DND-41 (cell line): ENCODE measurements at regions not wholly inside any gene's neighbourhood (a gene's known extent, or its start where the extent isn't known, plus 50 kb on each side); places are given as distances from the start of the nearest gene placed in this dataset.

Experiments
- ATAC-seq: fragments of 200-7000 bp; cut with Tn5 transposase; 3 replicates; pipeline ENCODE4 v1.9.1; 2021; ENCODE audit warnings: low read depth; ENCODE audit not compliant: insufficient read depth
- DNase-seq: peaks from one replicate; pipeline ENCODE4 v3.0.0-alpha.2; 2020
- H2AFZ ChIP-seq: 2 replicates; pipeline ENCODE4 v1.6.0; 2012; ENCODE audit warnings: low read depth, low read length
- H3K27ac ChIP-seq: 2 replicates; pipeline ENCODE4 v1.5.1; 2012; ENCODE audit warnings: low read length, inconsistent platforms
- H3K27me3 ChIP-seq: fragments of 200-600 bp; sonication (generic); 2 replicates; pipeline ENCODE4 v1.6.0; 2012; ENCODE audit warnings: low read length, mild to moderate bottlenecking, inconsistent platforms; ENCODE audit not compliant: insufficient read depth, poor library complexity
- H3K36me3 ChIP-seq: 2 replicates; pipeline ENCODE4 v1.5.1; 2012; ENCODE audit warnings: low read length, inconsistent platforms; ENCODE audit not compliant: insufficient read depth
- H3K4me1 ChIP-seq: 2 replicates; pipeline ENCODE4 v1.5.1; 2012; ENCODE audit warnings: mild to moderate bottlenecking, low read length; ENCODE audit not compliant: insufficient read depth
- H3K4me2 ChIP-seq: 2 replicates; pipeline ENCODE4 v1.6.0; 2012; ENCODE audit warnings: mild to moderate bottlenecking, moderate library complexity, low read length, inconsistent platforms; ENCODE audit not compliant: insufficient read depth
- H3K4me3 ChIP-seq, 2 experiments: fragments of 200-600 bp in 1 of 2; shearing (Covaris generic) in 1 of 2; 2 replicates each; pipeline ENCODE4 v1.5.1; 2012 to 2016; ENCODE audit warnings: inconsistent platforms in 2 of 2, low read length in 2 of 2, mild to moderate bottlenecking in 2 of 2, low read depth in 1 of 2, moderate library complexity in 1 of 2
- H3K79me2 ChIP-seq: 2 replicates; pipeline ENCODE4 v1.6.0; 2012; ENCODE audit warnings: low read length, inconsistent platforms; ENCODE audit not compliant: insufficient read depth
- H3K9ac ChIP-seq: 2 replicates; pipeline ENCODE4 v1.6.0; 2012; ENCODE audit warnings: low read depth, mild to moderate bottlenecking, inconsistent platforms, low read length, moderate library complexity
- H3K9me3 ChIP-seq: 2 replicates; pipeline ENCODE4 v1.5.1; 2012; ENCODE audit warnings: low read length, moderate library complexity, mild to moderate bottlenecking, inconsistent platforms; ENCODE audit not compliant: insufficient read depth, severe bottlenecking
- H4K20me1 ChIP-seq: 2 replicates; pipeline ENCODE4 v1.6.0; 2012; ENCODE audit warnings: low read length; ENCODE audit not compliant: insufficient read depth
- EZH2 ChIP-seq: IDR thresholded peaks from 3 replicates; pipeline ENCODE4 v1.6.1; 2012; ENCODE audit warnings: borderline replicate concordance, low read depth, mild to moderate bottlenecking, moderate library complexity, low read length, inconsistent platforms; ENCODE audit not compliant: severe bottlenecking
- TF ChIP-seq, protein P1 (sequence below): IDR thresholded peaks from 2 replicates; pipeline ENCODE4 v1.5.1; 2012; ENCODE audit warnings: borderline replicate concordance, low read length, moderate library complexity, mild to moderate bottlenecking; ENCODE audit not compliant: poor library complexity, severe bottlenecking; ENCODE audit errors: extremely low read depth

DNA sequence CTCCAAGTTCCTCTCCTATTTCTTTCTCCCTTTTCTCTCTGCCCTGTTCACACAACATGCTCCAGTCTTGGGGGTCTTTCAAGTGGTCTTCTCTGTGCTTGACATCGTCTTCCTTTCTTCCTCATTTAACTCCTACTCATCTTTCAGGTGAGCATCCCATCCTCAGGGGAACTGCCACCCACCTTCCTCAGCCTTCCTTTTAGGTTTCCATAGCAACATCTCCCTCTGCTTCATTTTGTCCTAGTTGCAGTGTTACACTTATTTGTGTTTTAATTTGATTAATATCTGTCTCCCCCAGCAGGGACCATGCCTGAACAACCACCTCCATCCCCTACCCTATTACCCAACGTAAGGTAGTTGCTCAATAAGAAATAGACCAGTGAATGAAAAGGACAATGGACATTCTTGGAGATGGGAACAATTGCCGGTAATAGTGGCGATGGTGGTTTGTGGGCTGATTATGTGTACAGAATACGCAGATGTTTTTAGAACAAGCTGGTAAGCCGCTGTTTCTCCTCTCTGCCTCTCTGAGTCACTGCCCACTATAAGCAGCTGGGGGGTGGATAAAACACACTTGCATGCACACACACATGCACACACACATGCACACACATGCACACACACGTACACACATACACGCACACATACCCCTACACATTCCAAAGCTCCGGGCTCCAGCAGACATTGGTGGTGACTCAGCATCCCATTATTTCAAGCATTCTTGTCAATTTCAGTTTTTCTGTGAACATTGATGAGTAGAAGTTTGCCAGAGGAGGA, 251.6 kb downstream of the GATA3 start:
- Histone ChIP-seq H3K79me2 (no peaks in the 10 kb centered on the region), H2AFZ (no peak overlapping the region), H3K27ac (no peak overlapping the region), H3K36me3 (no peaks in the 10 kb centered on the region), H4K20me1 (no peaks in the 10 kb centered on the region), H3K27me3 (no peaks in the 10 kb centered on the region), H3K9me3 (no peaks in the 10 kb centered on the region), H3K9ac (no peak overlapping the region), H3K4me3 (no peak overlapping the region), H3K4me2 (no peak overlapping the region), H3K4me1 (peaks cover 18% of the 10 kb centered on the region)
- TF ChIP-seq EZH2 = no peak
- DNase-seq (no peak), ATAC-seq (no peak)

DNA sequence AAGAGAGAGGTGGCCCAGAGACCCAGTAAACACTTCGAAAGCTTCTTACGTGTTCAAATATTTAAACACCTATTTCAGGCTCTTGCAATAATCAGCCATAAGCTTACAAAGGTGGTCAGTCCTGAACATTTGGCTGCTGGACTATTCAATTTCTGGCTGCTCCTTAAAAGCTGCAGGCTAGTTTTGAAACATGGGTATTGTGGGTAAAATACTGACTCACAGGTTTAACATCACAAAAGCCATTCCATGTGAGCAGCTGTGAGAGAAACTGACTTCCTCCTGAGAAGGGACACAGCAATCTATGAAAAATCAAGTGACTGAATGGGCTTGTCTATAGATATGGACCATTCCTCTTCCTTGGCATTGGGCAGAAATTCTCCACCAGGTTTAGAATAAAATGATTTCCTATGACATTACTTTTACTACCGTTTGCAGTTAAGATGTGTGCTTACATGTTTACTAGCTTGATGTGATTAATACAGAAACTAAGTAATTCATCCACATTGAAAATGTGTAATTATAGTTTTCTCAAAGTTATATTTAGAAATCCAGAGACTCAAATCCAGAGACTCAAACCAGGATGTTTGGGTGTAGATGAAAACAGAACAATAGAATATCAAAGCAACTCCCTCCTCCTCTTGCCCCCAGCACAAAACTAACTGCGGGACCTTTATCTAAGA, 252.3 kb downstream of the GATA3 start:
- H4K20me1 ChIP-seq = no peaks in the 10 kb centered on the region
- peaks cover 11% of the 10 kb centered on the region for H3K4me1 ChIP-seq
- DNase-seq (no peak), ATAC-seq (peak; percentile 54; the same call in 2 of the 3 replicates)
- no peaks in the 10 kb centered on the region for H3K9me3 ChIP-seq
- no peak for TF ChIP-seq EZH2
- TF ChIP-seq, protein P1, sequence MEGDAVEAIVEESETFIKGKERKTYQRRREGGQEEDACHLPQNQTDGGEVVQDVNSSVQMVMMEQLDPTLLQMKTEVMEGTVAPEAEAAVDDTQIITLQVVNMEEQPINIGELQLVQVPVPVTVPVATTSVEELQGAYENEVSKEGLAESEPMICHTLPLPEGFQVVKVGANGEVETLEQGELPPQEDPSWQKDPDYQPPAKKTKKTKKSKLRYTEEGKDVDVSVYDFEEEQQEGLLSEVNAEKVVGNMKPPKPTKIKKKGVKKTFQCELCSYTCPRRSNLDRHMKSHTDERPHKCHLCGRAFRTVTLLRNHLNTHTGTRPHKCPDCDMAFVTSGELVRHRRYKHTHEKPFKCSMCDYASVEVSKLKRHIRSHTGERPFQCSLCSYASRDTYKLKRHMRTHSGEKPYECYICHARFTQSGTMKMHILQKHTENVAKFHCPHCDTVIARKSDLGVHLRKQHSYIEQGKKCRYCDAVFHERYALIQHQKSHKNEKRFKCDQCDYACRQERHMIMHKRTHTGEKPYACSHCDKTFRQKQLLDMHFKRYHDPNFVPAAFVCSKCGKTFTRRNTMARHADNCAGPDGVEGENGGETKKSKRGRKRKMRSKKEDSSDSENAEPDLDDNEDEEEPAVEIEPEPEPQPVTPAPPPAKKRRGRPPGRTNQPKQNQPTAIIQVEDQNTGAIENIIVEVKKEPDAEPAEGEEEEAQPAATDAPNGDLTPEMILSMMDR = no peak
- no peaks in the 10 kb centered on the region for H3K79me2 ChIP-seq
- no peak overlapping the region for H3K4me2 ChIP-seq
- no peaks in the 10 kb centered on the region for H3K27me3 ChIP-seq
- H3K4me3 ChIP-seq = no peak overlapping the region
- H3K27ac ChIP-seq = no peak overlapping the region
- no peaks in the 10 kb centered on the region for H3K36me3 ChIP-seq
- no peak overlapping the region for H3K9ac ChIP-seq
- H2AFZ ChIP-seq = 0 out of 2 replicates have a peak overlapping the region, but pooled peaks have one; percentile 27

DNA sequence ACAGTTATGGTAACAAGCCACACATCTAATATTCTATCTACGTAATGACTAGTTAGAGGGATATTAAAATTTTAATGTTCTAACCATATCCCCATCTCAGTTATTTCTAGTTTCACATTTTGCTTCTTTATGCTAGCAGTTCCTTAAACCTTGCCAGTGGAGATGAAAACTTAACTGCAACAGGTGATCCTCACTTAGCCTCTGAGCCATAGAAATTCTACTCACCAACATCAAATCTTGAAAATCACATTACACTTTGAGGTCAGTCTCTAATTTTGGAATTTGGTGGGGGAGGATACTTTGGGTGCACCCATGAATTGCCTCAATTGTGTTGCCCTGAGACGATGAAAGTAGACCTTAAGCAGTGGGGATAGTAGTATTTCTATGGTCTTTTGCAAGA, 256.4 kb downstream of the GATA3 start:
- peaks cover 30% of the 10 kb centered on the region for H3K4me1 ChIP-seq
- ATAC-seq (no peak), DNase-seq (no peak)

More for the DNA sequence above, 256.4 kb downstream of the GATA3 start:
- H3K27ac ChIP-seq = no peak overlapping the region
- TF ChIP-seq, protein P1 = no peak
- no peak for TF ChIP-seq EZH2
- no peak overlapping the region for H3K9ac ChIP-seq
- H3K9me3 ChIP-seq = no peaks in the 10 kb centered on the region
- H3K4me3 ChIP-seq = no peak overlapping the region
- H2AFZ ChIP-seq = no peak overlapping the region
- no peak overlapping the region for H3K4me2 ChIP-seq
- no peaks in the 10 kb centered on the region for H4K20me1 ChIP-seq
- no peaks in the 10 kb centered on the region for H3K27me3 ChIP-seq
- H3K79me2 ChIP-seq = no peaks in the 10 kb centered on the region
- no peaks in the 10 kb centered on the region for H3K36me3 ChIP-seq
